HUES64 (cell line): ENCODE measurements at regions not wholly inside any gene's neighbourhood (a gene's known extent, or its start where the extent isn't known, plus 50 kb on each side); places are given as distances from the start of the nearest gene placed in this dataset.

Source experiments
- H3K27ac ChIP-seq: 2 replicates; pipeline ENCODE4 v1.7.0; 2013; ENCODE audit warnings: low read depth, low read length, inconsistent platforms
- H3K27me3 ChIP-seq: 2 replicates; pipeline ENCODE4 v1.6.1; 2013; ENCODE audit warnings: mild to moderate bottlenecking, low read length; ENCODE audit not compliant: insufficient read depth
- H3K36me3 ChIP-seq: 2 replicates; pipeline ENCODE4 v1.6.1; 2013; ENCODE audit warnings: mild to moderate bottlenecking, low read length; ENCODE audit not compliant: insufficient read depth
- H3K4me1 ChIP-seq: 2 replicates; pipeline ENCODE4 v1.6.1; 2013; ENCODE audit warnings: mild to moderate bottlenecking, low read length, moderate library complexity; ENCODE audit not compliant: insufficient read depth
- H3K4me3 ChIP-seq: 2 replicates; pipeline ENCODE4 v1.5.1; 2013; ENCODE audit warnings: mild to moderate bottlenecking, low read length, moderate library complexity
- H3K9ac ChIP-seq: 2 replicates; pipeline ENCODE4 v1.6.1; 2013; ENCODE audit warnings: mild to moderate bottlenecking, low read depth, low read length
- H3K9me3 ChIP-seq: 2 replicates; pipeline ENCODE4 v1.6.1; 2013; ENCODE audit warnings: low read depth, low read length; ENCODE audit not compliant: insufficient read depth
- WGBS: fragments of 150-250, 120-280 bp; methylation state at CpG from one replicate; pipeline ENCODE4 v1.1.7; 2013; ENCODE audit warnings: missing lambda C conversion rate; 5-methylcytosine and 5-hydroxymethylcytosine counted together

GRCh38 chr5:17761326-17761725 lies 127.1 kb downstream of the TAF11L14 start:
- Histone ChIP-seq H3K36me3 (no peaks in the 10 kb centered on the region), H3K9me3 (peaks cover 2% of the 10 kb centered on the region; the same call in 1 of the 2 replicates), H3K4me1 (peaks cover 3% of the 10 kb centered on the region; the same call in 1 of the 2 replicates), H3K27me3 (no peaks in the 10 kb centered on the region), H3K4me3 (no peak overlapping the region), H3K9ac (no peak overlapping the region), H3K27ac (no peak overlapping the region)
- 60% methylated on average over 3 of the region's 4 CpGs for WGBS

GRCh38 chr5:17763301-17763700 lies 129.0 kb downstream of the TAF11L14 start:
- WGBS, result 98% methylated on average over 1 of the region's 1 CpG
- peaks cover 3% of the 10 kb centered on the region; the same call in 1 of the 2 replicates for H3K4me1 ChIP-seq
- no peak overlapping the region for H3K4me3 ChIP-seq
- no peaks in the 10 kb centered on the region for H3K9me3 ChIP-seq
- H3K9ac ChIP-seq, result no peak overlapping the region
- no peaks in the 10 kb centered on the region for H3K27me3 ChIP-seq
- no peaks in the 10 kb centered on the region for H3K36me3 ChIP-seq
- H3K27ac ChIP-seq, result no peak overlapping the region

GRCh38 chr5:17766031-17766430 lies 131.8 kb downstream of the TAF11L14 start:
- no peaks in the 10 kb centered on the region for H3K27me3 ChIP-seq
- H3K4me1 ChIP-seq, result peaks cover 3% of the 10 kb centered on the region; the same call in 1 of the 2 replicates
- WGBS, result 95% methylated on average over 2 of the region's 2 CpGs
- H3K36me3 ChIP-seq, result no peaks in the 10 kb centered on the region
- no peaks in the 10 kb centered on the region for H3K9me3 ChIP-seq
- H3K4me3 ChIP-seq, result no peak overlapping the region
- no peak overlapping the region for H3K9ac ChIP-seq
- H3K27ac ChIP-seq, result no peak overlapping the region

GRCh38 chr5:17769277-17769676 lies 135.0 kb downstream of the TAF11L14 start:
- Histone ChIP-seq H3K9ac (no peak overlapping the region), H3K27ac (no peak overlapping the region), H3K4me3 (no peak overlapping the region), H3K9me3 (no peaks in the 10 kb centered on the region), H3K4me1 (peaks cover 3% of the 10 kb centered on the region; the same call in 1 of the 2 replicates), H3K36me3 (no peaks in the 10 kb centered on the region), H3K27me3 (no peaks in the 10 kb centered on the region)
- 92% methylated on average over 2 of the region's 3 CpGs for WGBS

GRCh38 chr5:17772232-17772631 lies 138.0 kb downstream of the TAF11L14 start:
- Histone ChIP-seq H3K9ac (no peak overlapping the region), H3K36me3 (no peaks in the 10 kb centered on the region), H3K27me3 (no peaks in the 10 kb centered on the region), H3K9me3 (no peaks in the 10 kb centered on the region), H3K4me3 (no peak overlapping the region), H3K27ac (no peak overlapping the region), H3K4me1 (no peaks in the 10 kb centered on the region)
- 89% methylated on average over 6 of the region's 6 CpGs for WGBS

- Histone ChIP-seq H3K4me1 (no peaks in the 10 kb centered on the region), H3K9me3 (no peaks in the 10 kb centered on the region), H3K27ac (no peak overlapping the region), H3K27me3 (no peaks in the 10 kb centered on the region), H3K9ac (no peak overlapping the region), H3K36me3 (no peaks in the 10 kb centered on the region), H3K4me3 (no peak overlapping the region)
- WGBS, result 78% methylated on average over 1 of the region's 1 CpG
Measured at GRCh38 chr5:17785774-17786173, 151.5 kb downstream of the TAF11L14 start.

- H3K36me3 ChIP-seq, result no peaks in the 10 kb centered on the region
- H3K4me1 ChIP-seq, result no peaks in the 10 kb centered on the region
- no peak overlapping the region for H3K4me3 ChIP-seq
- H3K9ac ChIP-seq, result no peak overlapping the region
- H3K9me3 ChIP-seq, result no peaks in the 10 kb centered on the region
- H3K27me3 ChIP-seq, result no peaks in the 10 kb centered on the region
- no peak overlapping the region for H3K27ac ChIP-seq
Measured at GRCh38 chr5:17788351-17788750, 154.1 kb downstream of the TAF11L14 start.

GRCh38 chr5:17794201-17794600 lies 159.9 kb downstream of the TAF11L14 start:
- Histone ChIP-seq H3K4me1 (no peaks in the 10 kb centered on the region), H3K27me3 (no peaks in the 10 kb centered on the region)

GRCh38 chr5:17794815-17795214 lies 160.6 kb downstream of the TAF11L14 start:
- WGBS, result 84% methylated on average over 2 of the region's 2 CpGs
- H3K4me3 ChIP-seq, result no peak overlapping the region
- H3K9me3 ChIP-seq, result no peaks in the 10 kb centered on the region
- H3K9ac ChIP-seq, result no peak overlapping the region
- H3K4me1 ChIP-seq, result no peaks in the 10 kb centered on the region
- H3K27ac ChIP-seq, result no peak overlapping the region
- H3K36me3 ChIP-seq, result no peaks in the 10 kb centered on the region
- H3K27me3 ChIP-seq, result no peaks in the 10 kb centered on the region

More at GRCh38 chr5:17794201-17794600, 159.9 kb downstream of the TAF11L14 start:
- Histone ChIP-seq H3K27ac (no peak overlapping the region), H3K36me3 (no peaks in the 10 kb centered on the region), H3K4me3 (no peak overlapping the region), H3K9me3 (no peaks in the 10 kb centered on the region), H3K9ac (no peak overlapping the region)
- 96% methylated on average over 3 of the region's 3 CpGs for WGBS

- H3K36me3 ChIP-seq, result no peaks in the 10 kb centered on the region
- no peak overlapping the region for H3K4me3 ChIP-seq
- no peaks in the 10 kb centered on the region for H3K4me1 ChIP-seq
- WGBS, result 82% methylated on average over 5 of the region's 5 CpGs
- no peaks in the 10 kb centered on the region for H3K9me3 ChIP-seq
- H3K9ac ChIP-seq, result no peak overlapping the region
- no peak overlapping the region for H3K27ac ChIP-seq
- H3K27me3 ChIP-seq, result no peaks in the 10 kb centered on the region
Measured at GRCh38 chr5:17796142-17796541, 161.9 kb downstream of the TAF11L14 start.

GRCh38 chr5:17796757-17797396 lies 162.6 kb downstream of the TAF11L14 start:
- Histone ChIP-seq H3K9me3 (no peaks in the 10 kb centered on the region), H3K4me3 (no peak overlapping the region), H3K4me1 (peaks cover 4% of the 10 kb centered on the region; the same call in 1 of the 2 replicates), H3K27me3 (no peaks in the 10 kb centered on the region), H3K9ac (no peak overlapping the region), H3K36me3 (no peaks in the 10 kb centered on the region), H3K27ac (no peak overlapping the region)
- WGBS, result 69% methylated on average over 5 of the region's 5 CpGs

GRCh38 chr5:17799521-17799920 lies 165.3 kb downstream of the TAF11L14 start:
- Histone ChIP-seq H3K4me1 (peaks cover 21% of the 10 kb centered on the region), H3K9me3 (no peaks in the 10 kb centered on the region), H3K4me3 (no peak overlapping the region), H3K27ac (no peak overlapping the region), H3K9ac (no peak overlapping the region), H3K36me3 (no peaks in the 10 kb centered on the region), H3K27me3 (no peaks in the 10 kb centered on the region)
- WGBS, result 89% methylated on average over 1 of the region's 1 CpG
